ENCODE measurements at regions not wholly inside any gene's neighbourhood (a gene's known extent, or its start where the extent isn't known, plus 50 kb on each side); places are given as distances from the start of the nearest gene placed in this dataset.

GRCh38 chr5:159533197-159533596, 202.9 kb upstream of the IL12B start:
- DNase-seq (ENCODE audit: low read depth in 2 of 2): no peak

- no peak for DNase-seq (ENCODE audit: low read depth in 2 of 2)
Measured at GRCh38 chr5:159536166-159536565, 205.9 kb upstream of the IL12B start.

GRCh38 chr5:159536646-159537045, 206.4 kb upstream of the IL12B start:
- no peak for DNase-seq (ENCODE audit: low read depth in 2 of 2)

- DNase-seq (ENCODE audit: low read depth in 2 of 2): no peak
Measured at GRCh38 chr5:159539678-159540077, 209.4 kb upstream of the IL12B start.

GRCh38 chr5:159543326-159543725, 213.0 kb upstream of the IL12B start:
- DNase-seq (ENCODE audit: low read depth in 2 of 2): no peak

GRCh38 chr5:159545156-159545555, 214.9 kb upstream of the IL12B start:
- no peak for DNase-seq (ENCODE audit: low read depth in 2 of 2)

GRCh38 chr5:159547466-159548195, 217.3 kb upstream of the IL12B start:
- no peak for DNase-seq (ENCODE audit: low read depth in 2 of 2)

- DNase-seq (ENCODE audit: low read depth in 2 of 2): no peak
Measured at GRCh38 chr5:159548517-159548916, 218.2 kb upstream of the IL12B start.

- no peak for DNase-seq (ENCODE audit: low read depth in 2 of 2)
Measured at GRCh38 chr5:159549046-159549445, 218.8 kb upstream of the IL12B start.

- no peak for DNase-seq (ENCODE audit: low read depth in 2 of 2)
Measured at GRCh38 chr5:159550951-159551350, 220.7 kb upstream of the IL12B start.

- DNase-seq (ENCODE audit: low read depth in 2 of 2): no peak
Measured at GRCh38 chr5:159552751-159553150, 222.5 kb upstream of the IL12B start.

GRCh38 chr5:159553792-159554191, 223.5 kb upstream of the IL12B start:
- no peak for DNase-seq (ENCODE audit: low read depth in 2 of 2)

- DNase-seq (ENCODE audit: low read depth in 2 of 2): no peak
Measured at GRCh38 chr5:159555084-159555483, 224.8 kb upstream of the IL12B start.

- DNase-seq (ENCODE audit: low read depth in 2 of 2): no peak
Measured at GRCh38 chr5:159559337-159559736, 229.1 kb upstream of the IL12B start.

- DNase-seq (ENCODE audit: low read depth in 2 of 2): no peak
Measured at GRCh38 chr5:159560088-159560487, 229.8 kb upstream of the IL12B start.

- DNase-seq (ENCODE audit: low read depth in 2 of 2): no peak
Measured at GRCh38 chr5:159564031-159564430, 233.7 kb upstream of the IL12B start.

- DNase-seq (ENCODE audit: low read depth in 2 of 2): no peak
Measured at GRCh38 chr5:159566832-159567231, 236.5 kb upstream of the IL12B start.

- DNase-seq (ENCODE audit: low read depth in 2 of 2): no peak
Measured at GRCh38 chr5:159567461-159567860, 237.2 kb upstream of the IL12B start.

GRCh38 chr5:159571501-159572244, 241.4 kb upstream of the IL12B start:
- DNase-seq (ENCODE audit: low read depth in 2 of 2): no peak

GRCh38 chr5:159576902-159577301, 246.6 kb upstream of the IL12B start:
- DNase-seq (ENCODE audit: low read depth in 2 of 2): no peak

GRCh38 chr5:159581502-159582249, 251.4 kb upstream of the IL12B start:
- DNase-seq (ENCODE audit: low read depth in 2 of 2): no peak

- DNase-seq (ENCODE audit: low read depth in 2 of 2): no peak
Measured at GRCh38 chr5:159582756-159583541, 252.7 kb upstream of the IL12B start.

All from activated CD8-positive, alpha-beta memory T cell treated with anti-CD3 and anti-CD28 coated beads for 4 hours (primary cell).